ENCODE measurements at regions not wholly inside any gene's neighbourhood (a gene's known extent, or its start where the extent isn't known, plus 50 kb on each side); places are given as distances from the start of the nearest gene placed in this dataset.

DNA sequence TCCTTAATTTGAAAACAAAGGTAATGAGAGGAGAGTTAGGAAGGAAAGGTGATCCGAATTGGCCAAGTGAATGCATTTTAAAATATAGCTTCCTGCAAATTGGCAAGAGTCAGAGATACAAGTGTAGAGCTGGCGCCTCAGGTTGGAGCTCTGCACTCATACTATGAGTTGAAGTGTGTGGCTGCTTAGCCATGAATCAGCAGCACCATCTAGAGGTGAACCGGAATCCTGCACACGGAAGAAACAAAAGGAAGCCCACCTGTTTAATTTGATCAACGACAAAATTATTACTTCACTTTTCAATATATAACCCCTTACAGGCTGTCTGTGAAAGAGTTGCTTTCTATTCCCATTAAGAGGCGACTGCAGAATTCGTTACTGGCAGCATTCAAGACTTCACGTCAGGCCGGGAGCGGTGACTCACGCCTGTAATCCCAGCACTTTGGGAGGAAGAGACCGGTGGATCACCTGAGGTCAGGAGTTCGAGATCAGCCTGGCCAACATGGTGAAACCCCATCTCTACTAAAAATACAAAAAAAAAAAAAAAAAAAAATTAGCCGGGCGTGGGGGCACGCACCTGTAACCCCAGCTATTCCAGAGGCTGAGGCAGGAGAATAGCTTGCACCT is 1253.7 kb upstream of the CDH8 start:
- no peak overlapping the region for H3K27ac ChIP-seq (ENCODE audit: low read length)
- no peaks in the 10 kb centered on the region for H3K4me1 ChIP-seq (ENCODE audit: control insufficient read depth in 1 of 2, insufficient read depth in 2 of 2, low read length in 2 of 2)
- no peaks in the 10 kb centered on the region for H3K27me3 ChIP-seq (ENCODE audit: low read depth, low read length)
- no peaks in the 10 kb centered on the region for H3K36me3 ChIP-seq (ENCODE audit: control insufficient read depth in 1 of 2, insufficient read depth in 2 of 2, low read length in 2 of 2)
- H3K4me3 ChIP-seq (ENCODE audit: low read depth in 1 of 2, low read length in 2 of 2): no peak overlapping the region
- H3K9me3 ChIP-seq (ENCODE audit: control insufficient read depth in 1 of 2, low read length in 2 of 2): no peaks in the 10 kb centered on the region

DNA sequence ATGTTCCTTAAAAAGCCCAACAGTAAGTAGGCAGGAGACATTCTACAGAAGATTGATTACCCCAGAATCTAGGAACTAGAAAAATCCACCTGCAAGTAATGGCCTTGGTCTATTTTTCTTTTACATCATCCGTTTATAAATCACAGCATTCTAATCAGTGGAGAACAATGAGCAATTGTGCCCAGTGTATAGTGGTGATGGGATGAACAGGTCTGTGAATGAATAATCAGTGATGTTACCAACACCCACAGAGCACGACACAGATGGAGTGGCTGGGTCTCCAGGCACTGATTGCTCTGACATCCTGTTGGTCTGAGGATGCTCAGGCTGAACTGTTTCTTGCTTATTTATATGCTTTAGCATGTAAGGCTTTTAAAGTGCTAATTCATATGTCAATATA is 1251.2 kb upstream of the CDH8 start:
- no peaks in the 10 kb centered on the region for H3K27me3 ChIP-seq (ENCODE audit: low read depth, low read length)
- no peaks in the 10 kb centered on the region for H3K4me1 ChIP-seq (ENCODE audit: control insufficient read depth in 1 of 2, insufficient read depth in 2 of 2, low read length in 2 of 2)
- H3K36me3 ChIP-seq (ENCODE audit: control insufficient read depth in 1 of 2, insufficient read depth in 2 of 2, low read length in 2 of 2): no peaks in the 10 kb centered on the region
- no peaks in the 10 kb centered on the region for H3K9me3 ChIP-seq (ENCODE audit: control insufficient read depth in 1 of 2, low read length in 2 of 2)
- no peak overlapping the region for H3K27ac ChIP-seq (ENCODE audit: low read length)
- no peak overlapping the region for H3K4me3 ChIP-seq (ENCODE audit: low read depth in 1 of 2, low read length in 2 of 2)

- no peaks in the 10 kb centered on the region for H3K9me3 ChIP-seq (ENCODE audit: control insufficient read depth in 1 of 2, low read length in 2 of 2)
- no peaks in the 10 kb centered on the region for H3K4me1 ChIP-seq (ENCODE audit: control insufficient read depth in 1 of 2, insufficient read depth in 2 of 2, low read length in 2 of 2)
- no peak overlapping the region for H3K4me3 ChIP-seq (ENCODE audit: low read depth in 1 of 2, low read length in 2 of 2)
- H3K36me3 ChIP-seq (ENCODE audit: control insufficient read depth in 1 of 2, insufficient read depth in 2 of 2, low read length in 2 of 2): no peaks in the 10 kb centered on the region
- H3K27ac ChIP-seq (ENCODE audit: low read length): no peak overlapping the region
- no peaks in the 10 kb centered on the region for H3K27me3 ChIP-seq (ENCODE audit: low read depth, low read length)
These were observed 1247.5 kb upstream of the CDH8 start for GRCh38 chr16:63283721-63284120.

DNA sequence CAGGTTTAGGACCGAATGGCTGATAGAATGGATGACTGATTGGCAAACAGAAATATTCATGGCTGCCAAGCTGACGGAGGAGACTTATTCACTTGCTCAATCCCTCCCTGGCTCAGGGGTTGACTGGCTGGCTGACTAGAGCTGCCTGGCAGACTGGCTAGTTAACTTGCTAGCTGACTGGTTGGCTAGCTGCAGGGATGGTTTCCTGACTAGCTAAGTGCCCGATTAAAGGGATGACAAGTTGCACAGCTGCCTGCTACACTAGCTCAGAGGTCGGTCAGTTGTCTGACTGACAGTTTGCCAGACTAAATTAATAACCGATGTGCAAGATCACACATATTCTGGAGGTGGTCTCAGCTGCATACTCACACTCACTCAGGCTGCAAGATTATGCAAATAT is 1208.4 kb upstream of the CDH8 start:
- Histone ChIP-seq H3K9me3 (ENCODE audit: control insufficient read depth in 1 of 2, low read length in 2 of 2) (peaks cover 0 to 4% of the 10 kb centered on the region in 2 donors), H3K27ac (ENCODE audit: low read length) (no peak overlapping the region), H3K4me1 (ENCODE audit: control insufficient read depth in 1 of 2, insufficient read depth in 2 of 2, low read length in 2 of 2) (peaks cover 0 to 4% of the 10 kb centered on the region in 2 donors), H3K36me3 (ENCODE audit: control insufficient read depth in 1 of 2, insufficient read depth in 2 of 2, low read length in 2 of 2) (no peaks in the 10 kb centered on the region), H3K27me3 (ENCODE audit: low read depth, low read length) (no peaks in the 10 kb centered on the region), H3K4me3 (ENCODE audit: low read depth in 1 of 2, low read length in 2 of 2) (no peak overlapping the region)

- Histone ChIP-seq H3K36me3 (ENCODE audit: control insufficient read depth in 1 of 2, insufficient read depth in 2 of 2, low read length in 2 of 2) (no peaks in the 10 kb centered on the region), H3K27ac (ENCODE audit: low read length) (no peak overlapping the region), H3K4me3 (ENCODE audit: low read depth in 1 of 2, low read length in 2 of 2) (no peak overlapping the region), H3K27me3 (ENCODE audit: low read depth, low read length) (no peaks in the 10 kb centered on the region), H3K4me1 (ENCODE audit: control insufficient read depth in 1 of 2, insufficient read depth in 2 of 2, low read length in 2 of 2) (peaks cover 0 to 4% of the 10 kb centered on the region in 2 donors), H3K9me3 (ENCODE audit: control insufficient read depth in 1 of 2, low read length in 2 of 2) (no peaks in the 10 kb centered on the region)
These were observed 1205.3 kb upstream of the CDH8 start for GRCh38 chr16:63241497-63242028.

DNA sequence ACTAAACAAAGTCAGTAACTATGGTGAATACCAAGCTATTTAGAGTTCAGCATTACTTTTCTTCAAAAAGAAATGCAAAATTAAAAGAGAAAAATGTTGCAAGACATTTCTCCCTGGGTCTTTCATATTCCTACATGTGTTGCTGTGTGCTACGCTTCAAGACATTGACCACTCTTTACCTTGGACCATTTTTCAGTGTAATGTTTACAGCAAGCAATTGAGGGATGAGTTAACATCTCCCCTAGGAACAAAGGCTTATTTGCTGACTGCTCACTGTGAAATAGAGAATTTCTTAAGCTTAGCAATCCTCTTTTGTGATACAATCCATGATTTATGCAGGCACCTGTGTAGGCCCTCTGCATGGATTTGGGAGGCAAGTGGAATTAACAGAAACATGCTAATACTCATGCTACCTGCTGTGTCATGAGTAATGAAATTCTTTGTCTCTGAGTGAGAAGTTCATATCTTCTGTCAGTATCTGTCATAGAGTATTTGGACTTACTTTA is 1202.9 kb upstream of the CDH8 start:
- H3K4me3 ChIP-seq (ENCODE audit: low read depth in 1 of 2, low read length in 2 of 2): no peak overlapping the region
- no peaks in the 10 kb centered on the region for H3K9me3 ChIP-seq (ENCODE audit: control insufficient read depth in 1 of 2, low read length in 2 of 2)
- H3K27ac ChIP-seq (ENCODE audit: low read length): no peak overlapping the region
- H3K36me3 ChIP-seq (ENCODE audit: control insufficient read depth in 1 of 2, insufficient read depth in 2 of 2, low read length in 2 of 2): no peaks in the 10 kb centered on the region
- peaks cover 0 to 4% of the 10 kb centered on the region in 2 donors for H3K4me1 ChIP-seq (ENCODE audit: control insufficient read depth in 1 of 2, insufficient read depth in 2 of 2, low read length in 2 of 2)
- H3K27me3 ChIP-seq (ENCODE audit: low read depth, low read length): no peaks in the 10 kb centered on the region

GRCh38 chr16:63230421-63231040 is 1194.3 kb upstream of the CDH8 start:
- no peaks in the 10 kb centered on the region for H3K4me1 ChIP-seq (ENCODE audit: control insufficient read depth in 1 of 2, insufficient read depth in 2 of 2, low read length in 2 of 2)
- no peaks in the 10 kb centered on the region for H3K27me3 ChIP-seq (ENCODE audit: low read depth, low read length)
- H3K36me3 ChIP-seq (ENCODE audit: control insufficient read depth in 1 of 2, insufficient read depth in 2 of 2, low read length in 2 of 2): no peaks in the 10 kb centered on the region
- H3K4me3 ChIP-seq (ENCODE audit: low read depth in 1 of 2, low read length in 2 of 2): no peak overlapping the region
- H3K9me3 ChIP-seq (ENCODE audit: control insufficient read depth in 1 of 2, low read length in 2 of 2): no peaks in the 10 kb centered on the region
- no peak overlapping the region for H3K27ac ChIP-seq (ENCODE audit: low read length)

DNA sequence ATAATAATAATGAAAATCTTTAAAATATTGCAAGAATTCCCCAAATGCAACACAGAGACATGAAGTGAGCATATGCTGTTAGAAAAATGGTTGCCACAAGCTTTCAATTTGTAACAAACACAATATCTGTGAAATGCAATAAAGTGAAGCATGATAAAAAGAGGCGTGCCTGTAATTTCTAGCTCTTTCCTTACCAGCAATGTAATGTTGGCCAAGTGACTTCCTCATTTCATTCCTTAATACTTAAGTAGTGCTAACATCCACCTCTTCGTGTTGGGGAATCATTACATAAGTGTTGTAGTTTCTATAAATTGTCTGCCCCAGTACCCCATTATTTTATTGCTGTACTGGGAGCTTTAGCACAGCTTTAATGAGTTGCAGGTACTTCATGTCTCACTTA is 1192.0 kb upstream of the CDH8 start:
- Histone ChIP-seq H3K4me3 (ENCODE audit: low read depth in 1 of 2, low read length in 2 of 2) (no peak overlapping the region), H3K27me3 (ENCODE audit: low read depth, low read length) (no peaks in the 10 kb centered on the region), H3K9me3 (ENCODE audit: control insufficient read depth in 1 of 2, low read length in 2 of 2) (no peaks in the 10 kb centered on the region), H3K36me3 (ENCODE audit: control insufficient read depth in 1 of 2, insufficient read depth in 2 of 2, low read length in 2 of 2) (no peaks in the 10 kb centered on the region), H3K27ac (ENCODE audit: low read length) (no peak overlapping the region), H3K4me1 (ENCODE audit: control insufficient read depth in 1 of 2, insufficient read depth in 2 of 2, low read length in 2 of 2) (no peaks in the 10 kb centered on the region)

DNA sequence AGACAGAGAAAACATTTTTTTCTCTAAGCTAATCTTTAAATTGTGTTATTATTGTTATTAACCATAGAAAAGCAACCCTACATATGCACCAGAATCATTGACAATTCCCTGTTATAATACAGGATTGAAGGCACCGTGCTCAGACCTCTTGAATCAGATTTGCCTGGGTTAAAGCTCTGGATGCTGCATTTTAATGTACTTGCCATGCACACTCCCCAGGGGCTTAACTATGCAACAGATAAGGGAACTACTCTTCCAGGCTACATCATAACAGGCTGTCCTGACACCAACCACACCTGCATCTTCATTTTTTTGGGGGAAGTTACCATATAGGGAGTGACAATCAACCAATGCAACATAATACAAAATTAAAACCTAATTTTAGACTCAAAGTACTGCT is 1187.6 kb upstream of the CDH8 start:
- H3K4me1 ChIP-seq (ENCODE audit: control insufficient read depth in 1 of 2, insufficient read depth in 2 of 2, low read length in 2 of 2): no peaks in the 10 kb centered on the region
- H3K27ac ChIP-seq (ENCODE audit: low read length): no peak overlapping the region
- H3K27me3 ChIP-seq (ENCODE audit: low read depth, low read length): no peaks in the 10 kb centered on the region
- no peaks in the 10 kb centered on the region for H3K9me3 ChIP-seq (ENCODE audit: control insufficient read depth in 1 of 2, low read length in 2 of 2)
- H3K4me3 ChIP-seq (ENCODE audit: low read depth in 1 of 2, low read length in 2 of 2): no peak overlapping the region
- H3K36me3 ChIP-seq (ENCODE audit: control insufficient read depth in 1 of 2, insufficient read depth in 2 of 2, low read length in 2 of 2): no peaks in the 10 kb centered on the region

DNA sequence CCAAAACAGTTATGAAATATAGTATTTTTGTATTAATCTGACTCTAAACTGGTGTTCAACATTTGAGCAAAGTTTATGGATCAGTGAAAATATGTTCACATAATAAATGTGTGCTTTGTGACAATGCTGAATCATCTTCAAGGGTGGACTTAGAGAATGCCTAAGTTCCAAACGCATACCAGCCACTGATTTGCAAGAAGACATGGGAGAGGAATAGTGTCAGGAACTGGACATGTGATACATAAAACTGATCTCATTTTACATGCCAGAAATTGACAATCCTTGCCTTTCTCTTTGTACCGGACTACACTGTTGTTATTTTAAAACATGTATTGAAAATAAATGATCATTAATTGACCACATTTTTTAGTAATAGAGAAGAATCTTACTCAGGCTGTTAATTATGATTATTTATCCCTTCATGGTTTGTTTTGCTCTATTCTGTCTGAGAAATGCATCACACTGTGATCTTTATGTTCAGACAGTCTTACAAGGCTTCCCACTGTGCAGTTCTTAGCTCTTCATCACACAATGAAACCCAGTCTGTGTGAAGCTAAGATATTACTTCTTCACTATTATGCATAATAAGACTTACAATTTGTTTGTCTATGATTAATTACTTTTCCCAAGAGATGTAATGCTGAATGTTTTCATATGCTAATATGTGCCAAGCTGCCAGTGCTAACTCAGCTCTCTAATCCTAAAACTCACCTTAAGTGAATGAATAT is 1180.6 kb upstream of the CDH8 start:
- H3K27me3 ChIP-seq (ENCODE audit: low read depth, low read length): no peaks in the 10 kb centered on the region
- H3K4me1 ChIP-seq (ENCODE audit: control insufficient read depth in 1 of 2, insufficient read depth in 2 of 2, low read length in 2 of 2): no peaks in the 10 kb centered on the region
- no peaks in the 10 kb centered on the region for H3K9me3 ChIP-seq (ENCODE audit: control insufficient read depth in 1 of 2, low read length in 2 of 2)
- H3K27ac ChIP-seq (ENCODE audit: low read length): no peak overlapping the region
- no peak overlapping the region for H3K4me3 ChIP-seq (ENCODE audit: low read depth in 1 of 2, low read length in 2 of 2)
- no peaks in the 10 kb centered on the region for H3K36me3 ChIP-seq (ENCODE audit: control insufficient read depth in 1 of 2, insufficient read depth in 2 of 2, low read length in 2 of 2)

DNA sequence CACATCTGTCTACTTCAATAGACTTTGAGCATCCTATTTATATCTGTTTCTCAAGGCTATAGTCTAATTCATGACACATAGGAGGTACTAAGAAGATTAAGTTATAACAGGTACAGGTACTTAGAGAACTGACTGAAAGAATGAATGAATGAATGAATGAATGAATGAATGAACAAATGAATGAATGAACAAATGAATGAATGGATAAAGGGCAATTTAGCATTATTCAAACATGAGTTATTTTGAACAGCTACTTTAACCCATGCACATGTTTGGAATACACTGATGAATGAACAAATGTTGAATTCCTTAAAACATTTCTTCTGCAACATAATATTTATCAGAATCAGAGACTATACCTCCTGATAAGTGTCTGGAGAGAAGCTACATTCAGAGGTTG is 1165.6 kb upstream of the CDH8 start:
- H3K4me1 ChIP-seq (ENCODE audit: control insufficient read depth in 1 of 2, insufficient read depth in 2 of 2, low read length in 2 of 2): no peaks in the 10 kb centered on the region
- no peak overlapping the region for H3K27ac ChIP-seq (ENCODE audit: low read length)
- H3K9me3 ChIP-seq (ENCODE audit: control insufficient read depth in 1 of 2, low read length in 2 of 2): no peaks in the 10 kb centered on the region
- no peak overlapping the region for H3K4me3 ChIP-seq (ENCODE audit: low read depth in 1 of 2, low read length in 2 of 2)
- H3K27me3 ChIP-seq (ENCODE audit: low read depth, low read length): no peaks in the 10 kb centered on the region
- H3K36me3 ChIP-seq (ENCODE audit: control insufficient read depth in 1 of 2, insufficient read depth in 2 of 2, low read length in 2 of 2): no peaks in the 10 kb centered on the region

Measured in muscle layer of duodenum (tissue), 2 donors.